ENCODE measurements at regions not wholly inside any gene's neighbourhood (a gene's known extent, or its start where the extent isn't known, plus 50 kb on each side); places are given as distances from the start of the nearest gene placed in this dataset.

DNA sequence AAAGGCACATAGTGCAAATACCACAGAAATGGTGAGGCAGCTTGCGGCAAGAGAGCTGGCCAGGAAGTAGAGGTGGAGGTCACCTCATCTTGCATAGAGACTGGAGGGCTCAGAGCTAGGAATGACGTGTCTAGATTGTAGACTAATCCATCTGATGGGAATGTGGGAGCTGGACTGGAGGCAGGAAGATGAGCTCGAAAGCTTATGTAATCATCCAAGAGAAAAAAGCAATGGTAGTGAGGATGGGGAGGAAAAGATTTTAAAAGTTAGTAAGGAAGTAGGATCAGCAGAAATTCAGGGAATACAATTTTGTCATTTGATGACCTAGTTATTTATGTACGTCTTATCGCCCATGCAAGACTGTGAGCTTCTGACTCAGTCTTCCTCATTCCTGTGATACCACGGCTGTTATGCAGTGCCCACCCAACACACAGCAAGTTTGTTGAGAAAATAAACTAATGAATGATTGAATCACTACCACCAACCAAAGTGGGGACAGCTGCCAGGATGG lies 123.9 kb downstream of the RRAGC start:
- TF ChIP-seq, protein P1, sequence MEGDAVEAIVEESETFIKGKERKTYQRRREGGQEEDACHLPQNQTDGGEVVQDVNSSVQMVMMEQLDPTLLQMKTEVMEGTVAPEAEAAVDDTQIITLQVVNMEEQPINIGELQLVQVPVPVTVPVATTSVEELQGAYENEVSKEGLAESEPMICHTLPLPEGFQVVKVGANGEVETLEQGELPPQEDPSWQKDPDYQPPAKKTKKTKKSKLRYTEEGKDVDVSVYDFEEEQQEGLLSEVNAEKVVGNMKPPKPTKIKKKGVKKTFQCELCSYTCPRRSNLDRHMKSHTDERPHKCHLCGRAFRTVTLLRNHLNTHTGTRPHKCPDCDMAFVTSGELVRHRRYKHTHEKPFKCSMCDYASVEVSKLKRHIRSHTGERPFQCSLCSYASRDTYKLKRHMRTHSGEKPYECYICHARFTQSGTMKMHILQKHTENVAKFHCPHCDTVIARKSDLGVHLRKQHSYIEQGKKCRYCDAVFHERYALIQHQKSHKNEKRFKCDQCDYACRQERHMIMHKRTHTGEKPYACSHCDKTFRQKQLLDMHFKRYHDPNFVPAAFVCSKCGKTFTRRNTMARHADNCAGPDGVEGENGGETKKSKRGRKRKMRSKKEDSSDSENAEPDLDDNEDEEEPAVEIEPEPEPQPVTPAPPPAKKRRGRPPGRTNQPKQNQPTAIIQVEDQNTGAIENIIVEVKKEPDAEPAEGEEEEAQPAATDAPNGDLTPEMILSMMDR (conservative IDR thresholded peaks at IDR 0.05 in 1 of 2, IDR thresholded peaks at IDR 0.05 in 1 of 2; ENCODE audit: low read depth in 1 of 2, low read length in 2 of 2): no peak
- TF ChIP-seq EZH2 (IDR thresholded peaks at IDR 0.05; ENCODE audit: low read length, missing control alignments): no peak

Measured in fibroblast of lung (primary cell).